IMR-90 (cell line): ENCODE measurements at regions not wholly inside any gene's neighbourhood (a gene's known extent, or its start where the extent isn't known, plus 50 kb on each side); places are given as distances from the start of the nearest gene placed in this dataset.

Experiments
- ATAC-seq: fragments of 200-7000 bp; cut with Tn5 transposase; 2 replicates; pipeline ENCODE4 v1.9.1; 2020; ENCODE audit warnings: low read depth, mild to moderate bottlenecking, moderate library complexity
- BruUV-seq: library from RNA; stranded (reverse); fragments of 400-500 nt; replicated peaks from 2 replicates; lab custom pipeline; 2021; lab: Mats Ljungman, UMichigan
- CTCF ChIA-PET: fragments of 300-600 bp; formaldehyde crosslinking; extraction: SDS; loops from one replicate; lab custom pipeline; 2021; ENCODE audit warnings: antibody characterized with exemption; lab: Yijun Ruan, JAX
- POLR2A ChIA-PET: fragments of 300-600 bp; sonication (Branson Sonifier 250); formaldehyde crosslinking; loops from one replicate; lab custom pipeline; 2022; ENCODE audit warnings: antibody characterized with exemption; ENCODE audit not compliant: unreplicated experiment; lab: Charles Lee
- DNase-seq: peaks from one replicate; pipeline ENCODE4 v3.0.0; 2013
- H2AFZ ChIP-seq: replicated peaks from 2 replicates; pipeline ENCODE3; 2013; ENCODE audit warnings: low read length, mild to moderate bottlenecking; ENCODE audit not compliant: poor library complexity
- H2AK5ac ChIP-seq: 2 replicates; pipeline ENCODE4 v1.6.1; 2013; ENCODE audit warnings: low read depth, low read length, inconsistent platforms
- H2AK9ac ChIP-seq: replicated peaks from 2 replicates; pipeline ENCODE3; 2013; ENCODE audit warnings: mild to moderate bottlenecking, low read depth, low read length, moderate library complexity; ENCODE audit not compliant: poor library complexity
- H2BK120ac ChIP-seq: 2 replicates; pipeline ENCODE4 v1.6.1; 2013; ENCODE audit warnings: low read depth, low read length, inconsistent platforms
- H2BK15ac ChIP-seq: 3 replicates; pipeline ENCODE4 v1.6.1; 2013; ENCODE audit warnings: low read depth, low read length, inconsistent platforms
- H2BK20ac ChIP-seq: 2 replicates; pipeline ENCODE4 v1.6.1; 2013; ENCODE audit warnings: low read depth, mild to moderate bottlenecking, inconsistent platforms, low read length, moderate library complexity
- H2BK5ac ChIP-seq: 2 replicates; pipeline ENCODE4 v1.6.1; 2013; ENCODE audit warnings: mild to moderate bottlenecking, low read depth, low read length, inconsistent platforms; ENCODE audit not compliant: poor library complexity, severe bottlenecking
- H3K14ac ChIP-seq: replicated peaks from 2 replicates; pipeline ENCODE4 v1.6.1; 2013; ENCODE audit warnings: low read depth, low read length, inconsistent platforms
- H3K18ac ChIP-seq: 2 replicates; pipeline ENCODE4 v1.6.1; 2013; ENCODE audit warnings: low read depth, low read length, control low read depth
- H3K23ac ChIP-seq: 2 replicates; pipeline ENCODE4 v1.6.1; 2013; ENCODE audit warnings: low read depth, low read length, inconsistent platforms
- H3K27ac ChIP-seq: 2 replicates; pipeline ENCODE4 v1.5.1; 2013; ENCODE audit warnings: mild to moderate bottlenecking, control low read depth, low read length; ENCODE audit not compliant: insufficient read depth
- H3K27me3 ChIP-seq: 2 replicates; pipeline ENCODE4 v1.6.1; 2013; ENCODE audit warnings: low read length; ENCODE audit not compliant: control insufficient read depth, insufficient read depth
- H3K36me3 ChIP-seq: 2 replicates; pipeline ENCODE4 v1.6.1; 2013; ENCODE audit warnings: low read length, mixed read lengths; ENCODE audit not compliant: control insufficient read depth, insufficient read depth
- H3K4ac ChIP-seq: 2 replicates; pipeline ENCODE4 v1.6.1; 2013; ENCODE audit warnings: low read depth, low read length, inconsistent platforms
- H3K4me1 ChIP-seq: 2 replicates; pipeline ENCODE4 v1.6.1; 2013; ENCODE audit warnings: low read length, mixed read lengths; ENCODE audit not compliant: control insufficient read depth, insufficient read depth
- H3K4me2 ChIP-seq: 2 replicates; pipeline ENCODE4 v1.6.1; 2013; ENCODE audit warnings: low read depth, mild to moderate bottlenecking, control low read depth, low read length, moderate library complexity
- H3K4me3 ChIP-seq: 2 replicates; pipeline ENCODE4 v1.5.1; 2013; ENCODE audit warnings: low read depth, mild to moderate bottlenecking, control low read depth, low read length, moderate library complexity; ENCODE audit not compliant: insufficient read depth
- H3K56ac ChIP-seq: 2 replicates; pipeline ENCODE4 v1.6.1; 2013; ENCODE audit warnings: low read length, inconsistent platforms; ENCODE audit not compliant: insufficient read depth; ENCODE audit errors: extremely low read depth
- H3K79me1 ChIP-seq, 2 experiments: 2 replicates each; pipeline ENCODE4 v1.6.1; 2013; ENCODE audit warnings: low read length in 2 of 2, inconsistent platforms in 1 of 2, low read depth in 1 of 2
- H3K9ac ChIP-seq: 2 replicates; pipeline ENCODE4 v1.6.1; 2013; ENCODE audit warnings: low read depth, low read length, control low read depth
- H3K9me1 ChIP-seq: 2 replicates; pipeline ENCODE4 v1.6.1; 2013; ENCODE audit warnings: low read length, inconsistent platforms; ENCODE audit not compliant: insufficient read depth
- H3K9me3 ChIP-seq: 2 replicates; pipeline ENCODE4 v1.6.1; 2013; ENCODE audit warnings: low read length; ENCODE audit not compliant: control insufficient read depth, insufficient read depth
- H4K20me1 ChIP-seq: 2 replicates; pipeline ENCODE4 v1.6.1; 2013; ENCODE audit warnings: low read length, inconsistent platforms; ENCODE audit not compliant: insufficient read depth
- H4K5ac ChIP-seq: 2 replicates; pipeline ENCODE4 v1.6.1; 2013; ENCODE audit warnings: mild to moderate bottlenecking, low read depth, low read length, control low read depth
- H4K8ac ChIP-seq, 2 experiments: 2 replicates each; pipeline ENCODE4 v1.6.1; 2013; ENCODE audit warnings: low read depth in 2 of 2, low read length in 2 of 2, control low read depth in 1 of 2, inconsistent platforms in 1 of 2
- H4K91ac ChIP-seq: 2 replicates; pipeline ENCODE4 v1.6.1; 2013; ENCODE audit warnings: low read depth, low read length, inconsistent platforms; ENCODE audit not compliant: insufficient read depth
- BHLHE40 ChIP-seq: fragments of 150-350 bp; IDR thresholded peaks from 2 replicates; pipeline ENCODE4 v1.6.1; 2016; ENCODE audit warnings: mild to moderate bottlenecking, low read depth, low read length
- CEBPB ChIP-seq: IDR thresholded peaks from 2 replicates; pipeline ENCODE4 v1.6.1; 2012; ENCODE audit warnings: low read depth, low read length, improper control_type of control experiment
- CHD1 ChIP-seq: IDR thresholded peaks from 2 replicates; pipeline ENCODE4 v1.6.1; 2012; ENCODE audit warnings: low read depth, low read length, improper control_type of control experiment
- CTCF ChIP-seq: conservative IDR thresholded peaks from 2 replicates; pipeline ENCODE4 v1.5.1; 2012; ENCODE audit warnings: mild to moderate bottlenecking, low read depth, low read length, improper control_type of control experiment
- FOS ChIP-seq: fragments of 150-350 bp; IDR thresholded peaks from 2 replicates; pipeline ENCODE4 v1.6.1; 2016; ENCODE audit warnings: low read depth, low read length
- MAFK ChIP-seq: IDR thresholded peaks from 2 replicates; pipeline ENCODE4 v1.6.1; 2012; ENCODE audit warnings: low read depth, low read length, improper control_type of control experiment
- MAZ ChIP-seq: IDR thresholded peaks from 2 replicates; pipeline ENCODE4 v1.6.1; 2012; ENCODE audit warnings: low read depth, mild to moderate bottlenecking, low read length, improper control_type of control experiment, moderate library complexity, borderline replicate concordance
- MXI1 ChIP-seq: IDR thresholded peaks from 2 replicates; pipeline ENCODE4 v1.6.1; 2012; ENCODE audit warnings: low read depth, mild to moderate bottlenecking, low read length, moderate library complexity, borderline replicate concordance
- NFE2L2 ChIP-seq: fragments of 150-350 bp; IDR thresholded peaks from 2 replicates; pipeline ENCODE4 v1.6.1; 2016; ENCODE audit warnings: low read depth, mild to moderate bottlenecking, low read length
- POLR2A ChIP-seq: IDR thresholded peaks from 2 replicates; pipeline ENCODE4 v1.6.1; 2012; ENCODE audit warnings: mild to moderate bottlenecking, low read depth, low read length
- RAD21 ChIP-seq: IDR thresholded peaks from 2 replicates; pipeline ENCODE4 v1.6.1; 2012; ENCODE audit warnings: low read length, improper control_type of control experiment
- RCOR1 ChIP-seq: IDR thresholded peaks from 2 replicates; pipeline ENCODE4 v1.6.1; 2012; ENCODE audit warnings: mild to moderate bottlenecking, low read length, improper control_type of control experiment; ENCODE audit not compliant: insufficient replicate concordance
- RFX5 ChIP-seq: IDR thresholded peaks from 2 replicates; pipeline ENCODE4 v1.8.0; 2012; ENCODE audit warnings: low read depth, mild to moderate bottlenecking, low read length, moderate library complexity
- SMC3 ChIP-seq: fragments of 150-350 bp; IDR thresholded peaks from 2 replicates; pipeline ENCODE4 v1.6.1; 2016; ENCODE audit warnings: low read depth, mild to moderate bottlenecking, antibody characterized with exemption, low read length, moderate library complexity
- WGBS, 2 experiments: methylation state at CpG; one replicate each; pipeline versions ENCODE4 v1.1.5 to v1.1.7; 2013; ENCODE audit warnings: missing lambda C conversion rate in 2 of 2; ENCODE audit not compliant: insufficient read length in 1 of 2; ENCODE audit errors: extremely low coverage in 2 of 2; 5-methylcytosine and 5-hydroxymethylcytosine counted together
- dilution Hi-C: fragments of 300-500 bp; cut with HindIII; formaldehyde crosslinking; loops from one replicate; pipeline ENCODE4 v1.14.3; 2018; ENCODE audit warnings: low sequenced_read_pairs; ENCODE audit not compliant: unreplicated experiment
- in situ Hi-C: fragments of 300-500 bp; cut with MboI; formaldehyde crosslinking; loops from 3 replicates; pipeline ENCODE4 v1.14.3; 2019; ENCODE audit warnings: low sequenced_read_pairs, inconsistent platforms, mixed read lengths
- intact Hi-C: fragments of 100-400 bp; cut with micrococcal nuclease; formaldehyde crosslinking; loops from 2 replicates; pipeline ENCODE4 v1.10.0; 2022

- H3K18ac ChIP-seq: no peak overlapping the region
- dilution Hi-C loops (no loop called here), in situ Hi-C loops (no loop called here), intact Hi-C loops (no loop called here)
- no peak overlapping the region for H3K4me2 ChIP-seq
- no peak overlapping the region for H3K9ac ChIP-seq
- no peak overlapping the region for H2BK120ac ChIP-seq
- WGBS, 2 experiments: no CpG with 5 or more reads among the region's 5 CpGs
- H2BK15ac ChIP-seq: no peak overlapping the region
- H2AK9ac ChIP-seq: no peak overlapping the region
- no peak overlapping the region for H3K27ac ChIP-seq
- no peak overlapping the region for H3K4ac ChIP-seq
- H4K91ac ChIP-seq: no peak overlapping the region
- no peak overlapping the region for H2AK5ac ChIP-seq
- H3K4me1 ChIP-seq: no peaks in the 10 kb centered on the region
- no peak overlapping the region for H4K8ac ChIP-seq
- no peaks in the 10 kb centered on the region for H3K36me3 ChIP-seq
- H3K27me3 ChIP-seq: peaks cover 27% of the 10 kb centered on the region
- no TSS peak for BruUV-seq
- H2BK20ac ChIP-seq: no peak overlapping the region
- no peaks in the 10 kb centered on the region for H3K9me1 ChIP-seq
- ChIA-PET CTCF (no interaction called here), POLR2A (no interaction called here)
- DNase-seq (no peak), ATAC-seq (no peak)
- no peak overlapping the region for H3K23ac ChIP-seq
- no peak overlapping the region for H3K14ac ChIP-seq
- no peak overlapping the region for H4K5ac ChIP-seq
- no peak overlapping the region for H2BK5ac ChIP-seq
- no peaks in the 10 kb centered on the region for H4K20me1 ChIP-seq
- no peak overlapping the region for H3K56ac ChIP-seq
- no peak overlapping the region for H3K4me3 ChIP-seq
- no peaks in the 10 kb centered on the region for H3K79me1 ChIP-seq
- H3K9me3 ChIP-seq: no peaks in the 10 kb centered on the region
- TF ChIP-seq RCOR1 (no peak), MAFK (no peak), MXI1 (no peak), RAD21 (no peak), FOS (no peak), POLR2A (no peak), CHD1 (no peak), RFX5 (no peak), CEBPB (no peak), CTCF (no peak), NFE2L2 (no peak), BHLHE40 (no peak), MAZ (no peak), SMC3 (no peak)
- H2AFZ ChIP-seq: no peak overlapping the region
Observed at GRCh38 chr2:64226611-64227010, 82.4 kb upstream of the PELI1 start.
